SK-MEL-5 (cell line): ENCODE measurements at regions not wholly inside any gene's neighbourhood (a gene's known extent, or its start where the extent isn't known, plus 50 kb on each side); places are given as distances from the start of the nearest gene placed in this dataset.
A peak's percentile ranks its signal among the peaks of the same experiment; 100 is the strongest.
"Not testable (repeated sequence)": the region's sequence is repeated elsewhere in the genome, so short reads cannot be mapped to it uniquely, and the experiment has no call there.

Experiments
- DNase-seq: peaks from one replicate; pipeline ENCODE4 v3.0.0-alpha.2; 2016; ENCODE audit warnings: low read depth, low spot score
- in situ Hi-C: cut with HindIII; loops from 2 replicates; pipeline ENCODE4 v1.10.0; 2016; ENCODE audit warnings: low sequenced_read_pairs, high pct_unique_total_duplicates, low pct_unique_long_range_greater_than_20kb

DNA sequence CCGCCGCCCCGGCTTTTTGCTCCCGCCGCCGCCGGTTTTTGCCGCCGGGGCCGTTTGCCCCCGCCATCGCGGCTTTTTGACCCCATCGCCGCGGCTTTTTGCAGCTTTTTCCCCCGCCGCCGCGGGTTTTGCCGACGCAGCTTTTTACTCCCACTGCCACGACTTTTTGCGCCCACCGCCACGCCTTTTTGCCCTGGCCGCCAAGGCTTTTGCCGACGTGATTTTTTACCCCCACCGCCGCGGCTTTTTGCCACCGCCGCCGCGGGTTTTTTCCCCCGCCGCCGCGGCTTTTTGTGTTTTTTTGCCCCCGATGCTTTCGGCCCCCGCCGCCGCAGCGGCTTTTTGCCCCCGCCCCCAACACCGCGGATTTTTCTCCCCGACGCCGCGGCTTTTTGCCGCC lies 5001.9 kb upstream of the OR11H1 start:
- in situ Hi-C loops, DNase-seq: not testable (repeated sequence)

DNA sequence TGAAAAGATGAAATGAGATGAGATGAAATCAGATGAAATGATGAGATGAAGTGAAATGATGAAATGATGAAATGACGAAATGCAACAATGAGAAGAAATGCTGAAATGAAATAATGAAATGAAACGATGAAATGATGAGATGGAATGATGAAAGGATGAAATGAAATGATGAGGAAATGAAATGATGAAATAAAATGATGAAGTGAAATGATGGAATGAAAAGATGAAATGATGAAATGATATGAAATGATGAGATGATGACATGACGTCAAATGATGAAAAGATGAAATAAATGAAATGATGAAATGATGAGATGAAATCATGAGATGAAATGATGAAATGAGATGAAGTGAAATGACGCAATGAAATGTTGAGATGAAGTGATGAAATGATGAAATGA lies 4996.9 kb upstream of the OR11H1 start:
- DNase-seq, in situ Hi-C loops: not testable (repeated sequence)

DNA sequence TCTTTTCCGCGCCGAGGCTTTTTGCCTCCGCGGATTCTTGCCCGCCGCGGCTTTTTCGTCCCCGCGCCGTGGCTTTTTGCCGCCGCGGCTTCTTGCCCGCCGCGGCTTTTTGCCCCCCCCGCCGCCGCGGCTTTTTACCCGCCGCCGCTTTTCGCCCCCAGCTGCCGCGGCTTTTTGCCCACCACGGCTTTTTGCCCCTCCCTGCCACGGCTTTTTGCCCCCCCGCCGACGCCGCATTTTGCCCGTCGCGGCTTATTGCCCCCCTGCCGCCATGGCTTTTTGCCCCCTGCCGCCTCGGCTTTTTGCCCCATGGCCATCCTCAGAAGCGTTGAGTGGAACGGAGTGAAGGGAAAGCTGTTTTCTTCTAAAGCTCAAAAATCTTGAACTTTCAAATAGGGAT lies 4955.5 kb upstream of the OR11H1 start:
- in situ Hi-C loops, DNase-seq: not testable (repeated sequence)

DNA sequence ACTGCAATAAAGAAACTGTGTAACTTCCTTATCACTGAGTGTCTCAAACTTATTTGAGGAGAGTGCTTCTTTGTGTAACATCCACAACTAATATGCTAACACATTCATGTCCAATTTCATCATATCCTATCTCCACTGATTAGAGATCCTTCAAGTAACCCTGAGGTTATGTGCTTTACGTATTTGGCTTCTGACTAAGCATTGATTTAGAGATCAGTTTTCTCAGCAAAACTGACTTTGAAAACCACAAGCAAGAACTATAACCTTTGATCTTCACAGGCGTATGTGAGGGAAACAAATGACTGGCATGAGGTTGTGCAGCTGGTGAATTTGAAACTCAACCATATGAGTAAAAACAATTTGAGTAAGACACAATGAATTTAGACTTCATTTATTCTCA lies 4926.9 kb upstream of the OR11H1 start:
- in situ Hi-C loops, DNase-seq: not testable (repeated sequence)

DNA sequence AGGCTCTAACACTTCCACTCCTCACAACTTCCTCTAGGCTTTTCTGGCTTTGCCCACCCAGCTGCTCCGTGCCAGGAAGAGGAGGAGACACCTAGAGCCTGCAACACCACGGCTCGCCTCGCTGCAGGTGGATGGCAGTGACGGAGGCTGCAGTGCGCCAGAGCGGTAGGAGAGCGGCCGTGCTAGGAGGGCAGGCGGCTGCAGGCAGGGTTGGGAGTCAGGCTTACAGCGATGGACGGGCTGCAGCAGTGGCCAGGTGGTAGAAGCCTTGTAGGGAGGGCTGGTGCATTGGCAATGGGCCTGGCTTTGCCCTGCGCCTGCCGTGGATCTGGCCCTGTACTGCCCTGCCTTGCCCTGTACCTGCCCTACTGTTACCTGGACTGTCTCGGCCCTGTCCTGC lies 4896.0 kb upstream of the OR11H1 start:
- not testable (repeated sequence) for DNase-seq

DNA sequence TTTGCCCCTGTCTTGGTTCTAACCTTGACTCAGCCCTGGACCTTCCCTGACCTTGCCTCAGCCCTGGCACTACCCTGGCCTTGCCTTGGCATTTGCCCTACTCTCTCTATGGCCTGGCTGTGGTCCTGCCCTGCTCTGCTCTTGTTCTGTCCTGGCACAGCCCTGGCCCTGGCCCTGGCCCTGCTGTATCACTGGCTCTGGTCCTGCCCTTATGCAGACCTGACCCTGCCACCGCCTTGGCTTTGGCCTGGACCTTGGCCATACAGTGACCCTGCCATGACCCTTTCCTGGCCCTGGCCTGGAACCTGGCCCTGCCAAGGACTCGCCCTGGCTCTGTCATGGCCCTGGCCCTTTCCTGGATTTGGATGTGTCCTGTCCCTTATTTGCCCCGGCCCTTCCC lies 4892.7 kb upstream of the OR11H1 start:
- DNase-seq, in situ Hi-C loops: not testable (repeated sequence)

More for the DNA sequence above, 4896.0 kb upstream of the OR11H1 start:
- in situ Hi-C loops, result not testable (repeated sequence)

DNA sequence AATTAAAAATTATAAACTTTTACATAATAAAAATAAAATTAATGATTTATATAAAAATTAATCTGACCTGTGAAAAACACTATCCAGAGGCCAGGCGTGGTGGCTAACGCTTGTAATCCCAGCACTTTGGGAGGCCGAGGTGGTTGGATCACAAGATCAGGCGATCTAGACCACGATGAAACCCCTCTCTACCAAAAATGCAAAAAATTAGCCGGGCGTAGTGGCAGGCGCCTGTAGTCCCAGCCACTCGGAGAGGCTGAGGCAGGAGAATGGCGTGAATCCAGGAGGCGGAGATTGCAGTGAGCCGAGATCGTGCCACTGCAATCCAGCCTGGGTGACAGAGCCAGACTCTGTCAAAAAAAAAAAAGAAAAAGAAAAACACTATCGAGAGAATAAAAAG lies 4865.2 kb upstream of the OR11H1 start:
- in situ Hi-C loops, DNase-seq: not testable (repeated sequence)

DNA sequence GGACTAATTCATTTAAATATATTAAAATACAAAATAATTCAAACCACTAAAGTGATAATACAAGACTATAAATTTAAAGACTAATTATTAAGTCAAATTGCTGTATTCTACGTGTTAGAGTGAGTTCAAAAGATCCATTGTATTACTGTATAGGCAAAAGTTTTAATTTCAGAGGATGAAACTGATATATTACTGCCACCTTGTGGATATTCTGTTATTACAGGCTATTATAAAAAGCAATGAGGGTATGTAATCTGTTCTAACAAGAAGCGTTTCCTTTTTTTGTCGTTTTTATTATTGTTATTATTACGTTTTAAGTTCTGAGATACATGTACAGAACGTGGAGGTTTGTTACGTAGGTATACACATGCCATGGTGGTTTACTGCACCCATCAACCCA lies 4854.9 kb upstream of the OR11H1 start:
- DNase-seq, result peak; percentile 1
- in situ Hi-C loops, result not testable (repeated sequence)

DNA sequence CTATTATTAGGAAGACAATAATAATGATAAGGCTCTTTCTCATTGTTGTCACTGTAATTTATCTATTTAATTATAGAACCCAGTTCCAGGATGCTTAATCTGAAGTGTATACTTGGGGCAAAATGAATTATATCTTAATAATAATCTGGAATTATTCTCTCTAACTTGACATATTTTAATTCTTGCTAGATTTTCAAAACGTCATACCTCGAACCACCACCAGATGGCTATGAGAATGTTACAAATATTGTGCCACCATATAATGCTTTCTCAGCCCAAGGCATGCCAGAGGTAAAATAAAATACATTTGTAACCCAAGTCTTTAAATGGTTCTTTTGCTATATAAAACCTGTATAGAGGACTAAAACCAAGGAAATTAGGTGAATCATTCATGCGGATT lies 4849.3 kb upstream of the OR11H1 start:
- in situ Hi-C loops, DNase-seq: not testable (repeated sequence)

DNA sequence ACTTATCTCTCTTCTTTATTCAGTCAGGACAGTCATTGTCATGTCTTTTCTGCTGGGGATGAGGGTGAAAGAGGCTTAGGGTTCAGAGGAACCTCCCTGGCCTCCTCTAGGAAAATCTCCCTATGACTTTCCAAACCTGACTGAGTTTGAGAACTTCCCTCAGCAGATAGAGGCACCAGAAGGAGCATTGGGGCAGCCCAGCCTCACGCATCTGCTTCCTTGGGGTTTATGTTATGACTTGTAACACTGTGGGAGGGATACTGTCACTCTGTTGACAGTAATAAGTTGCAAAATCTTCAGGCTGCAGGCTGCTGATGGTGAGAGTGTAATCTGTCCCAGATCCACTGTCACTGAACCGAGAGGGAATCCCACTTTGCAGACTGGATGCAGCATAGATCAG lies 4842.6 kb upstream of the OR11H1 start:
- in situ Hi-C loops, DNase-seq: not testable (repeated sequence)

DNA sequence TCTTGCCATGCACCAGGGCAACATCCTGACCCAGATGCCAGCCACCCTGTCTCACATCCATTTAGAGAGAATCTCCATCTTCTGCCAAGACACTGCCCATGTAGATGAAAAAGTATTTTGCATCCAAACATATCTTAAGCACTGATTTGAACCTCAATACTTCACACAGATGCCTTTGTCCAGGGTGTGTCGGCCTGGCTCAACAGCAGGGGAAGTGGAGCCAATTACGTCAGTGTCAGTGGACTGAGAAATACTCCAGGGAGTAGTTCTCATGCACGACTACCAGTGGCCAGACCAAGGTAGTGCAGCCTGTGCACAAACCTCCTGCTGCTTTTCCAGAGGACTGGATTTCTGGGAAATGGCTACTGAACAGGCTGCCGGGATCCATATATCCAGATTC lies 4840.7 kb upstream of the OR11H1 start:
- in situ Hi-C loops, DNase-seq: not testable (repeated sequence)

DNA sequence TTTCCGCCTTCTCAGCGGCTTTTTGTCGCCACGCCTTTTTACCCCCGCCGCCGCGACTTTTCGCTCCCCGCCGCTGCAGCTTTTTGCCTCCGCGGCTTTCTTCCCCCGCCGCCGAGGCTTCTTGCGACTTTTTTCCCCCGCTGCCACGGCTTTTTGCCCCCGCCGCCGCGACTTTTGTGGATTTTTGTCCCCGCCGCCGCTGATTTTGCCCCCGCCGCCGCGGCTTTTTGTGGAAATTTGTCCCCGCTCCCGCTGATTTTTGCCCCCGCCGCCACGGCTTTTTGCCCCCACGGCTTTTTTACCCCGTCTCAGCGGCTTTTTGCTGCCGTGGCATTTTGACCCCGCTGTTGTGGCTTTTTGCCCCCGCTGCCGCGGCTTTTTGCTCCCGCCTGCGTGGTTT lies 4829.2 kb upstream of the OR11H1 start:
- in situ Hi-C loops, DNase-seq: not testable (repeated sequence)

DNA sequence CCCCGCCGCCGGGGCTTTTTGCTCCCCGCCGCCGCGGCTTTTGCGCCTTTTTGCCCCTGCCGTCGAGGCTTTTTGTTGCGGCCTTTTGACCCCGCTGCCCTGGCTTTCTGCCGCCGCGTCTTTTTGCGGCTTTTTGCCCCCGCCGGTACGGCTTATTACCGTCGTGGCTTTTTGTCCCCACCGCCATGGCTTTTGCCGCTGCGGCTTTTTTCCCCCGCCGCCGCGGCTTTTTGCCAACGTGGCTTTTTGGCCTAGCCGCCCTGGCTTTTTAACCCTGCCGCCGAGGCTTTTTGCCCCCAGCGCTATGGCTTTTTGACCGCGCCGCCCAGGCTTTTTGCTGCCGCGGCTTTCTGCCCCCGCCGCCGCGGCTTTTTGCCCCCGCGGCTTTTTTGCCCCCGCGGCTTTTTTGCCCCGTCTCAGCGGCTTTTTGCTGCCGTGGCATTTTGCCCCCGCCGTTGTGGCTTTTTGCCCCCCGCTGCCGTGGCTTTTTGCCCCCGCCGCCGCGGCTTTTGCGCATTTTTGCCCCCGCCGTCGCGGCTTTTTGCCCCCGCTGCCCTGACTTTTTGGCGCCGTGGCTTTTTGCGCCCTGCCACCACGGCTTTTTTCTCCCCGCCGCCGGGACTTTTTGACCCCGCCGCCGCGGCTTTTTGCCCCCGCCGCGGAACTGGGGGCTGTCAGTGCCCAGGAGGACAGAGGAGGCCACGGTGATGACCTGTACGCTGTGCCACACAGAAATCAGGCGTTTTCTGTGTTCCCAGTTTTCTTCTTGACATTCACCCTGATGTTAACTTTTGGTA lies 4828.5 kb upstream of the OR11H1 start:
- in situ Hi-C loops, result not testable (repeated sequence)

DNA sequence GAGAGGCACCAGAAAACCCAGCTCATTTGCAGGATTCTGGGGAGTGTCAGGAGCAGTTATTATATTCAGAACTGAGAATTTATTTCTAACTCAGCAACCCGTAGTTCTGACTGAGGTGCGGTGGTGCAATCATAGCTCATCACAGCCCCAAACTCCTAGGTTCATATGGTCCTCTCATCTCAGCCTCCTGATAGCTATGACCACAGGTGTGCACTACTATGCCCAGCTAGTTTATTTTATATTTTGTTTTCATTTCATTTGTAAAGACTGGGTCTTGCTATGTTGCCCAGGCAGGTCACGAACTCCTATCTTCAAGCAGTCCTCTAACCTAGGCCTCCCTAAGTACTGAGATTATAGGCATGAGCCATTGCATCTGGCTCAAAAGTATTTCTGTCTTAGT lies 4819.8 kb upstream of the OR11H1 start:
- DNase-seq, in situ Hi-C loops: not testable (repeated sequence)

More for the DNA sequence above, 4828.5 kb upstream of the OR11H1 start:
- DNase-seq, result not testable (repeated sequence)

DNA sequence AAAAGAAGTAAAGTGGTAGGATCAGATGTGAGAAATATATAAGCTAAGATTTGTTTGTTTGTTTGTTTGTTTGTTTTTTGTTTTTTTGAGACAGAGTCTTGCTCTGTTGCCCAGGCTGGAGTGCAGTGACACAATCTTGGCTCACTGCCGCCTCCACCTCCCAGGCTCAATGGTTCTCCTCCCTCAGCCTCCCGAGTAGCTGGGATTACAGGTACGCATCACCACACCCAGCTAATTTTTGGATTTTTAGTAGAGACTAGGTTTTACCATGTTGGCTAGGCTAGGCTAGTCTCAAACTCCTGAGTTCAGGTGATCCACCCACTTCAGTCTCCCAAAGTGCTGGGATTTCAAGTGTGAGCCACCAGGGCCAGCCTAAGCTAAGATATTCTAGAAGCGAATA lies 4817.1 kb upstream of the OR11H1 start:
- in situ Hi-C loops, DNase-seq: not testable (repeated sequence)

DNA sequence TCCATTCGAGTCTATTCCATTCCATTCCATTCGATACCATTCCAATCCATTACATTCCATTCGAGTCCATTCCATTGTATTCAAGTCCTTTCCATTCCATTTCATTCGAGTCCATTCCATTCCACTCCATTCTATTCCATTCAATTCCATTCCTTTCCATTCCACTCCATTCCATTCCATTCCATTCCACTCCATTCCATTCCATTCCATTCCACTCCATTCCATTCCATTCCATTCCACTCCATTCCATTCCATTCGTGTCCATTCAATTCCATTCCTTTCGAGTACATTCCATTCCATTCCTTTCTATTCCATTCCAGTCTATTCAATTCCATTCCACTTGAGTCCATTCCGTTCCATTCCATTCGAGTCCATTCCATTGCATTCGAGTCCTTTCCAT lies 4805.2 kb upstream of the OR11H1 start:
- in situ Hi-C loops, DNase-seq: not testable (repeated sequence)

DNA sequence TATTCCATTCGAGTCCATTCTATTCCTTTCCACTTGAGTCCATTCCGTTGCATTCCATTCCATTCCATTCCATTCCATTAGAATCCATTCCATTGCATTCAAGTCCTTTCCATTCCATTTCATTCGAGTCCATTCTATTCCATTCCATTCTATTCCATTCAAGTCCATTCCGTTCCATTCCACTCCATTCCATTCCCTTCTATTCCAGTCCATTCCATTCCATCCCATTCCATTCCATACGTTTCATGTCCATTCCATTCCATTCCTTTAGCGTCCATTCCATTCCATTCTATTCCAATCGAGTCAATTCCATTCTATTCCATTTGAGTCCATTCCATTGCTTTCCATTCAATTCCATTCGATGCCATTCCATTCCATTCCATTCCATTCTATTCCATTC lies 4804.0 kb upstream of the OR11H1 start:
- in situ Hi-C loops, DNase-seq: not testable (repeated sequence)

DNA sequence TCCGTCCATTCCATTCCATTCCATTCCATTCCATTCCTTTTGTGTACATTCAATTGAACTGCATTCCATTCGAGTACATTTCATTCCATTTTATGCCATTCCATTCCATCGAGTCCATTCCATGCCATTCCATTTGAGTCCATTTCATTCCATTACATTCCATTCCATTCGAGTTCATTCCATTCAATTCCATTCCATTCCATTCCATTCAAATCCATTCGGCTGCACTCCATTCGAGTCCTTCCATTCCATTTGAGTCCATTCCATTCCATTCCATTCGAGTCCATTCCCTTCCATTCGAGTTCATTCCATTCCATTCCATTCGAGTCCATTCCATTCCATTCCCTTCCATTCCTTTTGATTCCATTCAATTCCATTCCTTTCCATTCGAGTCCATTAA lies 4800.6 kb upstream of the OR11H1 start:
- no peak for DNase-seq
- in situ Hi-C loops, result no loop called here

DNA sequence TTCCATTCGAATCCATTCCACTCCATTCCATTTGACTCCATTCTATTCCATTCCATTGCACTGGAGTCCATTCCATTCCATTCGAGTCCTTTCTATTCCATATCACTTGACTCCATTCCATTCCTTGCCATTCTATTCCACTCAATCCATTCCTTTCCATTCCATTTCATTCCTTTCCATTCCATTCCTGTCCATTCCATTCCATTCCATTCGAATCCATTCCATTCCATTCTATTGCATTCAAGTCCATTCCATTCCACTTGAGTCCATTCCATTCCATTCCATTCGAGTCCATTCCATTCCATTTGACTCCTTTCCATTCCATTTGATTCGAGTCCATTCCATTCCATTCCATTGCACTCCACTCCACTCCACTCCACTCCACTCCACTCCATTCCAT lies 4798.0 kb upstream of the OR11H1 start:
- in situ Hi-C loops, result not testable (repeated sequence)

More for the DNA sequence above, 4798.0 kb upstream of the OR11H1 start:
- DNase-seq, result not testable (repeated sequence)
